GM21786 (cell line): ENCODE measurements at regions not wholly inside any gene's neighbourhood (a gene's known extent, or its start where the extent isn't known, plus 50 kb on each side); places are given as distances from the start of the nearest gene placed in this dataset.
A peak's percentile ranks its signal among the peaks of the same experiment; 100 is the strongest.

Source experiments
- ATAC-seq: cut with Tn5 transposase; IDR thresholded peaks from one replicate; pipeline ENCODE4 v1.9.1; 2021; ENCODE audit not compliant: unreplicated experiment

DNA sequence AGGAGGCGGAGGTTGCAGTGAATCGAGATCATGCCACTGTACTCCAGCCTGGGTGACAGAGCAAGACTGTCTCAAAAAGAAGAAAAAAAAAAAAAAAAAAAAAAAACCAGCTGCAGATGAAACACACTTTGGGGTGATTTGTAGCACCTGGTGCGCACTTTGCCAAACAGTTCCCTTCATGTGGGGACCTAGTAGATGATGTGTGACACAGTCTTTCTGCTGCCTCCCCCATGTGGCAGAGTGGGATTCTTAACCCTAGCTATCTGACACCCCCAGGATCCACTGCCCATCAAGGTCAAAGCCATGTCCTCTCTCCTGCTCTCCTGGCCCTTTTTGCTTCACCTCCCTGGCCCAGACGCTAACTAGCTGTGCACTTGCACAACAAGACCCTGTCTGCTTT is 52.1 kb upstream of the PDZD8 start:
- ATAC-seq = no peak

- peak; percentile 82 for ATAC-seq
Measured at GRCh38 chr10:117425974-117426566, 50.8 kb upstream of the PDZD8 start.

GRCh38 chr10:117424883-117425649 is 49.8 kb upstream of the PDZD8 start:
- no peak for ATAC-seq
